ENCODE measurements at regions not wholly inside any gene's neighbourhood (a gene's known extent, or its start where the extent isn't known, plus 50 kb on each side); places are given as distances from the start of the nearest gene placed in this dataset.

- no peaks in the 10 kb centered on the region for H3K36me3 Mint-ChIP-seq (ENCODE audit: low read depth)
- H3K27ac Mint-ChIP-seq = no peak overlapping the region
- H3K27me3 Mint-ChIP-seq (ENCODE audit: low read depth) = no peaks in the 10 kb centered on the region
- H3K4me1 Mint-ChIP-seq = no peaks in the 10 kb centered on the region
- H3K9me3 Mint-ChIP-seq = peaks cover 11% of the 10 kb centered on the region
- no peak for TF ChIP-seq CTCF (IDR thresholded peaks at IDR 0.05; ENCODE audit: unreplicated experiment in 3 of 3)
- H3K4me3 Mint-ChIP-seq = no peak overlapping the region
Observed at GRCh38 chr2:183937220-183937619, 661.1 kb upstream of the ZNF804A start.

DNA sequence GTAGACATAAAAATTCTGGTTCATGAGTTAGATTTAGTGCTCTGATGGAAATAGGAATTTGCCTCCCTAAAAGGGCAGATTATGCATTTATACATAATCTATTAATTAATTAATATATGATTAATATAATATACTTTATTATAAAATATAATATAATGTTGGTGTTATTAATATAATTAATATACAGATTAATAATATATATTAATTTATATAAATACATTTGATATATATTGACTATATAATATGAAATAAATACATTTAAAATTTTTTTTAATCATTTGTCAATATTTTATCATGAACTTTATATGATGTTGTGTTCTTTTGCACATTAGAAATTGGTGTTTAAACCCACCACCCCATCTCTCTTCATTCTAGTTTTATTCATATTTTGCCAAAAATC lies 652.1 kb upstream of the ZNF804A start:
- Mint-ChIP-seq H3K9me3 (no peaks in the 10 kb centered on the region), H3K36me3 (ENCODE audit: low read depth) (no peaks in the 10 kb centered on the region), H3K27me3 (ENCODE audit: low read depth) (no peaks in the 10 kb centered on the region), H3K4me3 (no peak overlapping the region), H3K4me1 (no peaks in the 10 kb centered on the region), H3K27ac (no peak overlapping the region)
- no peak for TF ChIP-seq CTCF (IDR thresholded peaks at IDR 0.05; ENCODE audit: unreplicated experiment in 3 of 3)

DNA sequence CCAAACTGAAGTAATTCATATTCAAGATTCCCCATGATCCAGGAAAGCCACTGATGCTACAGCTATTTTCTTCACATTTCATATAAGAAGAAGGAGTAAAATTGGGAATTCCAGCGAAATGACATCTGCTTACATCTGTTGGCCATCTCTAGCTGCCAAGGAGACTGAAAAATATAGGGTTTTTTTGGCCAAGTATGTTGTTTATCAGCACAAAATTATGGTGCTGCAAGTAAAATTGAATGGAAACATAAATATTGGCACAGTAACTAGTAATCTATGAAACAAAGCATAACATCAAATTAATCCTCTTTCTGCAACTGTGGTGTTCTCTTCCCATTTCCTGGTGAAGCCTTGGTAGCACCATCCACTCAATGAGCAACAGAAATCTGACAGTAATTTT lies 649.5 kb upstream of the ZNF804A start:
- Mint-ChIP-seq H3K27ac (no peak overlapping the region), H3K27me3 (ENCODE audit: low read depth) (no peaks in the 10 kb centered on the region), H3K4me3 (no peak overlapping the region), H3K36me3 (ENCODE audit: low read depth) (no peaks in the 10 kb centered on the region), H3K4me1 (no peaks in the 10 kb centered on the region), H3K9me3 (no peaks in the 10 kb centered on the region)
- TF ChIP-seq CTCF (IDR thresholded peaks at IDR 0.05; ENCODE audit: unreplicated experiment in 3 of 3) = no peak

GRCh38 chr2:183950673-183951072 lies 647.7 kb upstream of the ZNF804A start:
- no peaks in the 10 kb centered on the region for H3K27me3 Mint-ChIP-seq (ENCODE audit: low read depth)
- TF ChIP-seq CTCF (IDR thresholded peaks at IDR 0.05; ENCODE audit: unreplicated experiment in 3 of 3) = no peak
- no peaks in the 10 kb centered on the region for H3K36me3 Mint-ChIP-seq (ENCODE audit: low read depth)
- no peak overlapping the region for H3K4me3 Mint-ChIP-seq
- H3K4me1 Mint-ChIP-seq = no peaks in the 10 kb centered on the region
- H3K27ac Mint-ChIP-seq = no peak overlapping the region
- H3K9me3 Mint-ChIP-seq = no peaks in the 10 kb centered on the region

DNA sequence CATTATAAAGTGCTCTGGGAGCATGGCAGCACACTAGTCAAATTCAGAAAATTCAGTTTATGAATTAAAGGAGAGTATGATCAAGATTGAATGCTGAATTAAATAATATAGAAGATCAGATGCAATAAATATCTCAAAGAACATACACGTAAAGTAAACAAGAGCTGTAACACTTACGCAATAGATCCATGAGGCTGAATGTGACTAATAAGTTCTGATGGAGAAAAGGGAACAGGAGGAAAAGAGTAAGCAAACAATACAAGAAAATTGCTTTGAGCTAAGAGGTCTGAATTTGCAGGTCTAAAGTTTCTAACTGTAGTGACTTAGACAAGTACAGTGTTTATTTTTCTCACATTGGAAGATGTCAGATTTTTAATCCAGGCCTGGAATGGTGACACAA lies 646.7 kb upstream of the ZNF804A start:
- H3K27me3 Mint-ChIP-seq (ENCODE audit: low read depth) = no peaks in the 10 kb centered on the region
- H3K27ac Mint-ChIP-seq = no peak overlapping the region
- H3K4me1 Mint-ChIP-seq = no peaks in the 10 kb centered on the region
- H3K4me3 Mint-ChIP-seq = no peak overlapping the region
- no peak for TF ChIP-seq CTCF (IDR thresholded peaks at IDR 0.05; ENCODE audit: unreplicated experiment in 3 of 3)
- no peaks in the 10 kb centered on the region for H3K36me3 Mint-ChIP-seq (ENCODE audit: low read depth)
- no peaks in the 10 kb centered on the region for H3K9me3 Mint-ChIP-seq

DNA sequence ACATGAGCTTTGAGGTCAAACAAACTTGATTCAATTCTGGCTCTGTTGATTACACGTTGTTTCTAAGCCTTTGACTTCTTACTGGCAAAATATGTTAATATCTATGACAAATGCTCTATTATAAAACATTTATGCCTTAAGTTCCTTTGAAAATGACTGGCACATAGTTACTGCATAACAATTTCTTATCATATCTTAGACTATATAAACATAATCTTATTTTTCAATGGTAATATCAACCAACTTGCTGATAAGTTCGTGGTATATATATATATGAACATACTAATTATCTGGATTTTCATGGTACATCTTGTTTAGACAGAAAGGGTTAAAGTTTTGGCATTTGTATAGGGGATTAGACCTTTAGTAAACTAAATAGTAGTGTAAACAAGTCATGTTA lies 645.6 kb upstream of the ZNF804A start:
- Mint-ChIP-seq H3K4me1 (no peaks in the 10 kb centered on the region), H3K27me3 (ENCODE audit: low read depth) (no peaks in the 10 kb centered on the region), H3K4me3 (no peak overlapping the region), H3K27ac (no peak overlapping the region), H3K36me3 (ENCODE audit: low read depth) (no peaks in the 10 kb centered on the region), H3K9me3 (no peaks in the 10 kb centered on the region)
- TF ChIP-seq CTCF (IDR thresholded peaks at IDR 0.05; ENCODE audit: unreplicated experiment in 3 of 3) = no peak

Data from nephron (organoid).